A549 (cell line): ENCODE measurements at regions not wholly inside any gene's neighbourhood (a gene's known extent, or its start where the extent isn't known, plus 50 kb on each side); places are given as distances from the start of the nearest gene placed in this dataset.

Experiments used
- ATAC-seq, 2 experiments: fragments of 200-7000 bp in 1 of 2; fragments of >200 bp in 1 of 2; cut with Nextera tagmentation in 1 of 2; cut with Tn5 transposase in 1 of 2; 3 replicates each; pipeline versions ENCODE4 v1.8.0 to v1.9.1; 2018 to 2020; ENCODE audit warnings: mild to moderate bottlenecking in 1 of 2, moderate library complexity in 1 of 2
- CTCF ChIA-PET: fragments of 300-600 bp; sonication (Branson Sonifier 250); formaldehyde crosslinking; extraction: SDS; loops from one replicate; lab custom pipeline; 2021; ENCODE audit warnings: antibody characterized with exemption, inconsistent platforms; lab: Yijun Ruan, JAX
- POLR2A ChIA-PET: fragments of 350-600 bp; formaldehyde crosslinking; extraction: SDS; loops from one replicate; lab custom pipeline; 2021; ENCODE audit warnings: antibody characterized with exemption, inconsistent platforms; lab: Yijun Ruan, JAX
- DNase-seq, 2 experiments: peaks; one replicate each; pipeline versions ENCODE4 v3.0.0 to v3.0.0-alpha.2; 2011 to 2016; ENCODE audit warnings: low read depth in 1 of 2, low spot score in 1 of 2
- FAIRE-seq: peaks from 2 replicates; lab custom pipeline; 2011; peaks lifted over from hg19 to GRCh38; lab: Jason Lieb, UNC
- H3K27ac ChIP-seq, 2 experiments: fragments of >200 bp; sonication (Bioruptor Twin); formaldehyde crosslinking; 3 replicates each; pipeline ENCODE4 v1.5.1; 2016 to 2017
- H3K4me1 ChIP-seq: fragments of >200 bp; sonication (Bioruptor Twin); formaldehyde crosslinking; 3 replicates; pipeline ENCODE4 v1.6.1; 2016
- H3K4me2 ChIP-seq: fragments of >200 bp; sonication (Bioruptor Twin); formaldehyde crosslinking; 3 replicates; pipeline ENCODE4 v1.6.1; 2016
- H3K4me3 ChIP-seq: fragments of >200 bp; sonication (Bioruptor Twin); formaldehyde crosslinking; 3 replicates; pipeline ENCODE4 v1.5.1; 2016
- H3K9me3 ChIP-seq: fragments of >200 bp; sonication (Bioruptor Twin); formaldehyde crosslinking; 3 replicates; pipeline ENCODE4 v1.6.1; 2016
- CBX8 ChIP-seq: fragments of 200-600 bp; sonication (generic); IDR thresholded peaks from 2 replicates; pipeline ENCODE4 v1.6.1; 2016
- CEBPB ChIP-seq, 2 experiments: fragments of >200 bp in 1 of 2; sonication (Bioruptor Twin) in 1 of 2; formaldehyde crosslinking in 1 of 2; IDR thresholded peaks; 2 replicates each; pipeline ENCODE4 v1.6.1; 2012 to 2016
- CHD4 ChIP-seq: fragments of 200-600 bp; sonication (generic); IDR thresholded peaks from 2 replicates; pipeline ENCODE4 v1.6.1; 2016; ENCODE audit warnings: antibody characterized with exemption, mild to moderate bottlenecking, borderline replicate concordance
- EHF ChIP-seq: fragments of 250-450 bp; sonication (Bioruptor Pico); IDR thresholded peaks from 2 replicates; pipeline ENCODE4 v1.5.0; 2020; ENCODE audit warnings: mild to moderate bottlenecking
- EP300 ChIP-seq, 2 experiments: fragments of >200 bp; sonication (Bioruptor Twin); formaldehyde crosslinking; IDR thresholded peaks; 2 replicates in 1 of 2; 3 replicates in 1 of 2; pipeline ENCODE4 v1.6.1; 2016 to 2017
- ESRRA ChIP-seq: fragments of 150-350 bp; IDR thresholded peaks from 2 replicates; pipeline ENCODE4 v1.6.1; 2014; ENCODE audit warnings: mild to moderate bottlenecking, low read length, borderline replicate concordance
- FOSL2 ChIP-seq, 2 experiments: fragments of 450-650 bp in 1 of 2; fragments of >200 bp in 1 of 2; sonication (Bioruptor Twin) in 1 of 2; formaldehyde crosslinking; IDR thresholded peaks; 2 replicates each; pipeline versions ENCODE4 v1.5.0 to v1.6.1; 2016 to 2020; ENCODE audit warnings: mild to moderate bottlenecking in 1 of 2, moderate library complexity in 1 of 2
- FOXS1 ChIP-seq: fragments of 250-450 bp; sonication (Bioruptor Pico); IDR thresholded peaks from 2 replicates; pipeline ENCODE4 v1.5.0; 2020; ENCODE audit warnings: mild to moderate bottlenecking, moderate library complexity
- HDAC2 ChIP-seq: fragments of 200-600 bp; sonication (generic); IDR thresholded peaks from 2 replicates; pipeline ENCODE4 v1.6.1; 2016
- HEYL ChIP-seq: fragments of 250-450 bp; sonication (Bioruptor Pico); IDR thresholded peaks from 2 replicates; pipeline ENCODE4 v1.8.0; 2021; ENCODE audit warnings: mild to moderate bottlenecking, moderate library complexity
- HOXB13 ChIP-seq: fragments of 250-450 bp; sonication (Bioruptor Pico); IDR thresholded peaks from 2 replicates; pipeline ENCODE4 v1.5.0; 2020; ENCODE audit warnings: low read depth, mild to moderate bottlenecking, moderate library complexity
- KDM5A ChIP-seq: fragments of 200-600 bp; sonication (generic); IDR thresholded peaks from 2 replicates; pipeline ENCODE4 v1.6.1; 2016; ENCODE audit warnings: antibody characterized with exemption, mild to moderate bottlenecking
- MAFK ChIP-seq: fragments of 450-650 bp; IDR thresholded peaks from 2 replicates; pipeline ENCODE4 v1.6.1; 2014; ENCODE audit not compliant: partially characterized antibody
- MAZ ChIP-seq: fragments of 150-350 bp; IDR thresholded peaks from 2 replicates; pipeline ENCODE4 v1.6.1; 2014; ENCODE audit warnings: antibody characterized with exemption, low read depth, low read length, borderline replicate concordance
- NR3C1 ChIP-seq: fragments of >200 bp; sonication (Bioruptor Twin); formaldehyde crosslinking; IDR thresholded peaks from 3 replicates; pipeline ENCODE4 v1.6.1; 2017
- POLR2A ChIP-seq: IDR thresholded peaks from 2 replicates; pipeline ENCODE4 v1.6.1; 2012; ENCODE audit warnings: mild to moderate bottlenecking, low read length
- RAD21 ChIP-seq, 2 experiments: fragments of >200 bp in 1 of 2; sonication (Bioruptor Twin) in 1 of 2; formaldehyde crosslinking in 1 of 2; IDR thresholded peaks in 1 of 2; conservative IDR thresholded peaks in 1 of 2; 2 replicates in 1 of 2; 3 replicates in 1 of 2; pipeline ENCODE4 v1.6.1; 2012 to 2018; ENCODE audit warnings: inconsistent platforms in 1 of 2
- RFX5 ChIP-seq: fragments of 450-650 bp; IDR thresholded peaks from 2 replicates; pipeline ENCODE4 v1.7.1; 2014; ENCODE audit warnings: antibody characterized with exemption, mild to moderate bottlenecking, moderate library complexity
- SMC3 ChIP-seq: fragments of >200 bp; sonication (Bioruptor Twin); formaldehyde crosslinking; IDR thresholded peaks from 3 replicates; pipeline ENCODE4 v1.6.1; 2018; ENCODE audit warnings: inconsistent platforms
- TFCP2L1 ChIP-seq: fragments of 250-450 bp; sonication (Bioruptor Pico); IDR thresholded peaks from 2 replicates; pipeline ENCODE4 v1.5.0; 2021; ENCODE audit warnings: mild to moderate bottlenecking
- TP53 ChIP-seq: fragments of 250-450 bp; sonication (Bioruptor Pico); IDR thresholded peaks from 2 replicates; pipeline ENCODE4 v1.5.0; 2021; ENCODE audit warnings: mild to moderate bottlenecking, moderate library complexity
- ZC3H11A ChIP-seq: fragments of 450-650 bp; IDR thresholded peaks from 2 replicates; pipeline ENCODE4 v1.6.1; 2014; ENCODE audit warnings: antibody characterized with exemption, mild to moderate bottlenecking
- ZNF302 ChIP-seq: fragments of 250-450 bp; sonication (Bioruptor Pico); IDR thresholded peaks from 2 replicates; pipeline ENCODE4 v1.9.0; 2021; ENCODE audit warnings: inconsistent platforms, mild to moderate bottlenecking, moderate library complexity
- WGBS: methylation state at CpG from one replicate; pipeline ENCODE4 v1.1.6; 2017; ENCODE audit errors: missing lambda C conversion rate; 5-methylcytosine and 5-hydroxymethylcytosine counted together
- TF ChIP-seq, protein P1 (sequence below): fragments of 200-600 bp; sonication (generic); IDR thresholded peaks from 2 replicates; pipeline ENCODE4 v1.6.1; 2016; ENCODE audit warnings: antibody characterized with exemption, mild to moderate bottlenecking, moderate library complexity
- TF ChIP-seq, protein P2 (sequence below): fragments of >200 bp; sonication (Bioruptor Twin); formaldehyde crosslinking; IDR thresholded peaks from 2 replicates; pipeline ENCODE4 v1.6.1; 2016
- TF ChIP-seq, protein P3 (sequence below): IDR thresholded peaks from 2 replicates; pipeline ENCODE4 v1.6.1; 2012
- TF ChIP-seq, protein P4 (sequence below): IDR thresholded peaks from 2 replicates; pipeline ENCODE4 v1.6.1; 2012
- TF ChIP-seq, protein P5 (sequence below): fragments of >200 bp; sonication (Bioruptor Twin); formaldehyde crosslinking; IDR thresholded peaks from 3 replicates; pipeline ENCODE4 v1.6.1; 2016
- TF ChIP-seq, protein P6 (sequence below): IDR thresholded peaks from 2 replicates; pipeline ENCODE4 v1.6.1; 2012; ENCODE audit warnings: low read depth, borderline replicate concordance
- TF ChIP-seq, protein P7 (sequence below): fragments of 150-350 bp; IDR thresholded peaks from 2 replicates; pipeline ENCODE4 v1.6.1; 2014; ENCODE audit warnings: low read depth, mild to moderate bottlenecking, low read length

DNA sequence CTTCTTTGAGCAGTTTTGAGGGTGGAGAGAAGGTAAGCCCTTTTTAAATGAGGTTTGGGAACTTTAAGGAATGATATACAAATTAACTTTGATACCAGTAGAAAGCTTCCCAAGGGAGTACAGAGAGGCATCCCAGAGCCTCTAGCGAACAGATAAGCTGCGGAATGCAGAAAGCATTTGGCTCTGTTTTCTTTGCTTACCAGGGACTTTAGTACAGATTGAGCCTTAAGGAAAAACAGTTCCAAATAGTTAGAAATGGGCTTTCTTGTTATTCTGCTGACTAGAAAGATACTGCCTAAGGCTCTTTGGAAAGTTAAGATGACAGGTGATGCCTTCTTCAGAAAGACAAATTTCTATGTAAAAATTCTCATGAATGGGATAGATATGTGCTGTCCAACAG lies 261.7 kb upstream of the FOXN3 start:
- FAIRE-seq (no peak), ATAC-seq (no peak), DNase-seq (no peak)
- Histone ChIP-seq H3K27ac (no peak overlapping the region), H3K4me2 (no peak overlapping the region), H3K9me3 (no peaks in the 10 kb centered on the region), H3K4me1 (no peaks in the 10 kb centered on the region), H3K4me3 (no peak overlapping the region)
- 90% methylated on average over 2 of the region's 2 CpGs for WGBS
- POLR2A ChIA-PET, result no interaction called here
- CTCF ChIA-PET, result no interaction called here
- TF ChIP-seq, protein P1, sequence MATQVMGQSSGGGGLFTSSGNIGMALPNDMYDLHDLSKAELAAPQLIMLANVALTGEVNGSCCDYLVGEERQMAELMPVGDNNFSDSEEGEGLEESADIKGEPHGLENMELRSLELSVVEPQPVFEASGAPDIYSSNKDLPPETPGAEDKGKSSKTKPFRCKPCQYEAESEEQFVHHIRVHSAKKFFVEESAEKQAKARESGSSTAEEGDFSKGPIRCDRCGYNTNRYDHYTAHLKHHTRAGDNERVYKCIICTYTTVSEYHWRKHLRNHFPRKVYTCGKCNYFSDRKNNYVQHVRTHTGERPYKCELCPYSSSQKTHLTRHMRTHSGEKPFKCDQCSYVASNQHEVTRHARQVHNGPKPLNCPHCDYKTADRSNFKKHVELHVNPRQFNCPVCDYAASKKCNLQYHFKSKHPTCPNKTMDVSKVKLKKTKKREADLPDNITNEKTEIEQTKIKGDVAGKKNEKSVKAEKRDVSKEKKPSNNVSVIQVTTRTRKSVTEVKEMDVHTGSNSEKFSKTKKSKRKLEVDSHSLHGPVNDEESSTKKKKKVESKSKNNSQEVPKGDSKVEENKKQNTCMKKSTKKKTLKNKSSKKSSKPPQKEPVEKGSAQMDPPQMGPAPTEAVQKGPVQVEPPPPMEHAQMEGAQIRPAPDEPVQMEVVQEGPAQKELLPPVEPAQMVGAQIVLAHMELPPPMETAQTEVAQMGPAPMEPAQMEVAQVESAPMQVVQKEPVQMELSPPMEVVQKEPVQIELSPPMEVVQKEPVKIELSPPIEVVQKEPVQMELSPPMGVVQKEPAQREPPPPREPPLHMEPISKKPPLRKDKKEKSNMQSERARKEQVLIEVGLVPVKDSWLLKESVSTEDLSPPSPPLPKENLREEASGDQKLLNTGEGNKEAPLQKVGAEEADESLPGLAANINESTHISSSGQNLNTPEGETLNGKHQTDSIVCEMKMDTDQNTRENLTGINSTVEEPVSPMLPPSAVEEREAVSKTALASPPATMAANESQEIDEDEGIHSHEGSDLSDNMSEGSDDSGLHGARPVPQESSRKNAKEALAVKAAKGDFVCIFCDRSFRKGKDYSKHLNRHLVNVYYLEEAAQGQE, result no peak
- TF ChIP-seq ZC3H11A (no peak), CBX8 (no peak), FOXS1 (no peak), MAZ (no peak), MAFK (no peak), SMC3 (no peak), NR3C1 (no peak), TFCP2L1 (CRISPR knock-in tag) (no peak), EP300 (IDR thresholded peaks at IDR 0.05) (no peak), HEYL (CRISPR knock-in tag) (no peak), EHF (CRISPR knock-in tag) (no peak), ZNF302 (CRISPR knock-in tag) (no peak)
- TF ChIP-seq, protein P2, sequence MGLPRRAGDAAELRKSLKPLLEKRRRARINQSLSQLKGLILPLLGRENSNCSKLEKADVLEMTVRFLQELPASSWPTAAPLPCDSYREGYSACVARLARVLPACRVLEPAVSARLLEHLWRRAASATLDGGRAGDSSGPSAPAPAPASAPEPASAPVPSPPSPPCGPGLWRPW, result no peak
- TF ChIP-seq, protein P3, sequence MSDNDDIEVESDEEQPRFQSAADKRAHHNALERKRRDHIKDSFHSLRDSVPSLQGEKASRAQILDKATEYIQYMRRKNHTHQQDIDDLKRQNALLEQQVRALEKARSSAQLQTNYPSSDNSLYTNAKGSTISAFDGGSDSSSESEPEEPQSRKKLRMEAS, result no peak
- TF ChIP-seq, protein P4, sequence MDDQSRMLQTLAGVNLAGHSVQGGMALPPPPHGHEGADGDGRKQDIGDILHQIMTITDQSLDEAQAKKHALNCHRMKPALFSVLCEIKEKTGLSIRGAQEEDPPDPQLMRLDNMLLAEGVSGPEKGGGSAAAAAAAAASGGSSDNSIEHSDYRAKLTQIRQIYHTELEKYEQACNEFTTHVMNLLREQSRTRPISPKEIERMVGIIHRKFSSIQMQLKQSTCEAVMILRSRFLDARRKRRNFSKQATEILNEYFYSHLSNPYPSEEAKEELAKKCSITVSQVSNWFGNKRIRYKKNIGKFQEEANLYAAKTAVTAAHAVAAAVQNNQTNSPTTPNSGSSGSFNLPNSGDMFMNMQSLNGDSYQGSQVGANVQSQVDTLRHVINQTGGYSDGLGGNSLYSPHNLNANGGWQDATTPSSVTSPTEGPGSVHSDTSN, result no peak

DNA sequence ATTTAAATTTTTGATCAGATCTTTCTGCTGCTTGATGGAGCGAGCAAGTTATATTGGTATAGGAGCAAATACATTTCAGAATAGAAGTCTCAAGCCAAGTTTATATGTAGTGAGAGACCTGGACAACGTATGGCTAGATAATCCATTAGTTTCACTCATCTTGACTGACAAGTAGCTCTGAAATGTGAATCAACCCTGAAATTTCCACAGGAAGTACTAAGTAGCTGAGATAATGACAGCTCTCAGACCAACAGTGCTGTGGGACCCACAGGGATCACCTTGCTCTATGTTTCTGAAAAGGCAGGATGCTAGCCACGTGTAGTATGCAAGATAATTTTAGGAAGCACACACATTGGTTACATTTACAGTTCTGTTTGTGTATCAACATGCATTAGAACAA lies 258.6 kb upstream of the FOXN3 start:
- FAIRE-seq (no peak), ATAC-seq (no peak), DNase-seq (no peak)
- CTCF ChIA-PET, result interaction anchor here (1.2 kb wide), 1 partner anchor 17 kb away, joined by 4 read pairs; no protein-coding TSS in a partner anchor
- Histone ChIP-seq H3K4me2 (no peak overlapping the region), H3K4me1 (no peaks in the 10 kb centered on the region), H3K4me3 (no peak overlapping the region), H3K27ac (no peak overlapping the region), H3K9me3 (no peaks in the 10 kb centered on the region)
- POLR2A ChIA-PET, result no interaction called here
- 16% methylated on average over 3 of the region's 3 CpGs for WGBS
- TF ChIP-seq KDM5A, result no peak
- TF ChIP-seq, protein P5, sequence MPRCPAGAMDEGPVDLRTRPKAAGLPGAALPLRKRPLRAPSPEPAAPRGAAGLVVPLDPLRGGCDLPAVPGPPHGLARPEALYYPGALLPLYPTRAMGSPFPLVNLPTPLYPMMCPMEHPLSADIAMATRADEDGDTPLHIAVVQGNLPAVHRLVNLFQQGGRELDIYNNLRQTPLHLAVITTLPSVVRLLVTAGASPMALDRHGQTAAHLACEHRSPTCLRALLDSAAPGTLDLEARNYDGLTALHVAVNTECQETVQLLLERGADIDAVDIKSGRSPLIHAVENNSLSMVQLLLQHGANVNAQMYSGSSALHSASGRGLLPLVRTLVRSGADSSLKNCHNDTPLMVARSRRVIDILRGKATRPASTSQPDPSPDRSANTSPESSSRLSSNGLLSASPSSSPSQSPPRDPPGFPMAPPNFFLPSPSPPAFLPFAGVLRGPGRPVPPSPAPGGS, result no peak
- TF ChIP-seq CEBPB (IDR thresholded peaks at IDR 0.05), result no peak
- no peak for TF ChIP-seq CHD4
- no peak for TF ChIP-seq HDAC2
- TF ChIP-seq, protein P6, sequence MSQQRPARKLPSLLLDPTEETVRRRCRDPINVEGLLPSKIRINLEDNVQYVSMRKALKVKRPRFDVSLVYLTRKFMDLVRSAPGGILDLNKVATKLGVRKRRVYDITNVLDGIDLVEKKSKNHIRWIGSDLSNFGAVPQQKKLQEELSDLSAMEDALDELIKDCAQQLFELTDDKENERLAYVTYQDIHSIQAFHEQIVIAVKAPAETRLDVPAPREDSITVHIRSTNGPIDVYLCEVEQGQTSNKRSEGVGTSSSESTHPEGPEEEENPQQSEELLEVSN, result no peak
- no peak for TF ChIP-seq TP53 (CRISPR knock-in tag)
- no peak for TF ChIP-seq ZC3H11A
- TF ChIP-seq SMC3, result no peak
- no peak for TF ChIP-seq RFX5
- TF ChIP-seq NR3C1, result no peak
- TF ChIP-seq FOSL2 (IDR thresholded peaks at IDR 0.05), result no peak
- TF ChIP-seq FOSL2 (CRISPR knock-in tag; IDR thresholded peaks at IDR 0.05), result no peak
- no peak for TF ChIP-seq POLR2A
- TF ChIP-seq ESRRA, result no peak
- TF ChIP-seq RAD21 (conservative IDR thresholded peaks at IDR 0.05 in 1 of 2, IDR thresholded peaks at IDR 0.05 in 1 of 2), result no peak
- TF ChIP-seq HOXB13 (CRISPR knock-in tag), result no peak
- TF ChIP-seq, protein P7, sequence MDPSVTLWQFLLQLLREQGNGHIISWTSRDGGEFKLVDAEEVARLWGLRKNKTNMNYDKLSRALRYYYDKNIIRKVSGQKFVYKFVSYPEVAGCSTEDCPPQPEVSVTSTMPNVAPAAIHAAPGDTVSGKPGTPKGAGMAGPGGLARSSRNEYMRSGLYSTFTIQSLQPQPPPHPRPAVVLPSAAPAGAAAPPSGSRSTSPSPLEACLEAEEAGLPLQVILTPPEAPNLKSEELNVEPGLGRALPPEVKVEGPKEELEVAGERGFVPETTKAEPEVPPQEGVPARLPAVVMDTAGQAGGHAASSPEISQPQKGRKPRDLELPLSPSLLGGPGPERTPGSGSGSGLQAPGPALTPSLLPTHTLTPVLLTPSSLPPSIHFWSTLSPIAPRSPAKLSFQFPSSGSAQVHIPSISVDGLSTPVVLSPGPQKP, result no peak
